GM23338 (cell line): ENCODE measurements at regions not wholly inside any gene's neighbourhood (a gene's known extent, or its start where the extent isn't known, plus 50 kb on each side); places are given as distances from the start of the nearest gene placed in this dataset.

Experiments used
- EZH2 ChIP-seq: fragments of 200-600 bp; sonication (generic); IDR thresholded peaks from one replicate; pipeline ENCODE4 v1.8.0; 2017; ENCODE audit warnings: antibody characterized with exemption, mild to moderate bottlenecking, low read depth; ENCODE audit not compliant: unreplicated experiment
- JUNB ChIP-seq: IDR thresholded peaks from one replicate; pipeline ENCODE4 v1.6.1; 2016; ENCODE audit warnings: antibody characterized with exemption; ENCODE audit not compliant: unreplicated experiment
- POLR2AphosphoS5 ChIP-seq: IDR thresholded peaks from 2 replicates; pipeline ENCODE4 v1.6.1; 2016; ENCODE audit warnings: antibody characterized with exemption, low read depth
- TF ChIP-seq, protein P1 (sequence below), 2 experiments: fragments of 200-600 bp in 1 of 2; sonication (generic) in 1 of 2; conservative IDR thresholded peaks; 2 replicates each; pipeline versions ENCODE4 v1.5.1 to v1.6.1; 2016 to 2017; ENCODE audit warnings: antibody characterized with exemption in 2 of 2, low read depth in 2 of 2, mild to moderate bottlenecking in 2 of 2, moderate library complexity in 1 of 2

DNA sequence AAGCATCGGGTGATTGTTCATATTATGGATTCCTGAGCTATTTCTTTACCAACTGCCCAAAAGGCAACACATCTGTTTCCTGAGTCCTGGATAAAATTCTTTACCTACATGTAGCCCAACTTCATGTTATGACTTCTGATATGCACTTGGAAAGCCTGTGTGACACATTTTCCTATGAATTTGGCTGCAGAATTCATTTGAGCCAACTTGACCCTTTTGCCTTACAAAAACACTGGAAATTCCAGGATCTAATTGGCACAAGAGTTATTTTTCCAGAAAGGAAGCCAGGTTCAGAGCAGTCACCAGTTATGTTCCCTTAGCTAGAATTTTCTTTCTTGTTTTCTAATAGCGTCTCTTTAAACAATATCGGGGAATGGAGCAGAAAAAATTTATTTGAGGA is 202.5 kb upstream of the LRIG3 start:
- TF ChIP-seq, protein P1, sequence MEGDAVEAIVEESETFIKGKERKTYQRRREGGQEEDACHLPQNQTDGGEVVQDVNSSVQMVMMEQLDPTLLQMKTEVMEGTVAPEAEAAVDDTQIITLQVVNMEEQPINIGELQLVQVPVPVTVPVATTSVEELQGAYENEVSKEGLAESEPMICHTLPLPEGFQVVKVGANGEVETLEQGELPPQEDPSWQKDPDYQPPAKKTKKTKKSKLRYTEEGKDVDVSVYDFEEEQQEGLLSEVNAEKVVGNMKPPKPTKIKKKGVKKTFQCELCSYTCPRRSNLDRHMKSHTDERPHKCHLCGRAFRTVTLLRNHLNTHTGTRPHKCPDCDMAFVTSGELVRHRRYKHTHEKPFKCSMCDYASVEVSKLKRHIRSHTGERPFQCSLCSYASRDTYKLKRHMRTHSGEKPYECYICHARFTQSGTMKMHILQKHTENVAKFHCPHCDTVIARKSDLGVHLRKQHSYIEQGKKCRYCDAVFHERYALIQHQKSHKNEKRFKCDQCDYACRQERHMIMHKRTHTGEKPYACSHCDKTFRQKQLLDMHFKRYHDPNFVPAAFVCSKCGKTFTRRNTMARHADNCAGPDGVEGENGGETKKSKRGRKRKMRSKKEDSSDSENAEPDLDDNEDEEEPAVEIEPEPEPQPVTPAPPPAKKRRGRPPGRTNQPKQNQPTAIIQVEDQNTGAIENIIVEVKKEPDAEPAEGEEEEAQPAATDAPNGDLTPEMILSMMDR (conservative IDR thresholded peaks at IDR 0.05; ENCODE audit: low read depth in 2 of 2), result no peak
- TF ChIP-seq EZH2 (no peak), POLR2AphosphoS5 (no peak), JUNB (no peak)
